Right forelimb (tissue), 1 donor: ENCODE measurements at regions not wholly inside any gene's neighbourhood (a gene's known extent, or its start where the extent isn't known, plus 50 kb on each side); places are given as distances from the start of the nearest gene placed in this dataset.
"Not testable (repeated sequence)": the region's sequence is repeated elsewhere in the genome, so short reads cannot be mapped to it uniquely, and the experiment has no call there.

Source experiments
- DNase-seq: peaks from one replicate; pipeline ENCODE4 v3.0.0-alpha.2; 2018

GRCh38 chr4:64001229-64001898 lies 407.9 kb downstream of the TECRL start:
- no peak for DNase-seq

- DNase-seq = no peak
These were observed 409.0 kb downstream of the TECRL start for GRCh38 chr4:64000241-64000640.

GRCh38 chr4:63986253-63986652 lies 423.0 kb downstream of the TECRL start:
- no peak for DNase-seq

GRCh38 chr4:63983224-63983623 lies 426.0 kb downstream of the TECRL start:
- DNase-seq = no peak

- no peak for DNase-seq
These were observed 443.4 kb downstream of the TECRL start for GRCh38 chr4:63965875-63966274.

- DNase-seq = not testable (repeated sequence)
These were observed 466.5 kb downstream of the TECRL start for GRCh38 chr4:63942706-63943286.

- no peak for DNase-seq
These were observed 471.3 kb downstream of the TECRL start for GRCh38 chr4:63937961-63938360.

GRCh38 chr4:63922146-63922545 lies 487.1 kb downstream of the TECRL start:
- no peak for DNase-seq

GRCh38 chr4:63921561-63921960 lies 487.7 kb downstream of the TECRL start:
- DNase-seq = no peak

- no peak for DNase-seq
These were observed 489.4 kb downstream of the TECRL start for GRCh38 chr4:63919636-63920365.

GRCh38 chr4:63906660-63907183 lies 502.5 kb downstream of the TECRL start:
- no peak for DNase-seq

- DNase-seq = no peak
These were observed 505.0 kb downstream of the TECRL start for GRCh38 chr4:63904201-63904600.

- no peak for DNase-seq
These were observed 507.9 kb downstream of the TECRL start for GRCh38 chr4:63901304-63901703.

- DNase-seq = no peak
These were observed 510.3 kb downstream of the TECRL start for GRCh38 chr4:63898961-63899360.

GRCh38 chr4:63894161-63894560 lies 515.1 kb downstream of the TECRL start:
- no peak for DNase-seq

GRCh38 chr4:63869370-63869769 lies 539.9 kb downstream of the TECRL start:
- no peak for DNase-seq

- no peak for DNase-seq
These were observed 557.8 kb downstream of the TECRL start for GRCh38 chr4:63851496-63851895.

- DNase-seq = no peak
These were observed 568.0 kb downstream of the TECRL start for GRCh38 chr4:63841266-63841665.

- no peak for DNase-seq
These were observed 577.6 kb downstream of the TECRL start for GRCh38 chr4:63831590-63832155.

- DNase-seq = no peak
These were observed 591.9 kb downstream of the TECRL start for GRCh38 chr4:63817196-63817865.

- DNase-seq = no peak
These were observed 594.9 kb downstream of the TECRL start for GRCh38 chr4:63814171-63814964.

- DNase-seq = no peak
These were observed 610.1 kb downstream of the TECRL start for GRCh38 chr4:63799166-63799565.
